ENCODE measurements at regions not wholly inside any gene's neighbourhood (a gene's known extent, or its start where the extent isn't known, plus 50 kb on each side); places are given as distances from the start of the nearest gene placed in this dataset.
"Not testable (repeated sequence)": the region's sequence is repeated elsewhere in the genome, so short reads cannot be mapped to it uniquely, and the experiment has no call there.

GRCh38 chr12:31791265-31791664 is 62.4 kb upstream of the AMN1 start:
- DNase-seq (ENCODE audit: low read depth in 1 of 2, low spot score in 2 of 2); H3K27ac ChIP-seq (ENCODE audit: low read depth, low read length); H3K4ac ChIP-seq (replicated peaks; ENCODE audit: insufficient read length, low read depth, low read length); H3K79me1 ChIP-seq (ENCODE audit: low read depth, low read length); H2BK20ac ChIP-seq (ENCODE audit: low read length); H2BK5ac ChIP-seq (ENCODE audit: low read depth, low read length); H3K79me2 ChIP-seq (ENCODE audit: control insufficient read depth in 1 of 2, insufficient read depth in 2 of 2, low read length in 2 of 2); H3K23ac ChIP-seq (ENCODE audit: insufficient read length); H2BK120ac ChIP-seq (replicated peaks; ENCODE audit: low read depth, low read length); H3K4me3 ChIP-seq (ENCODE audit: extremely low read depth in 1 of 4, insufficient read depth in 2 of 4, low read depth in 3 of 4, low read length in 4 of 4); H4K8ac ChIP-seq (ENCODE audit: extremely low read depth, insufficient read depth, low read length); H3K18ac ChIP-seq (ENCODE audit: extremely low read depth, low read length); H3K23me2 ChIP-seq (ENCODE audit: low read depth, low read length); H4K20me1 ChIP-seq (replicated peaks in 1 of 2; ENCODE audit: control insufficient read depth in 1 of 2, insufficient read depth in 2 of 2, low read length in 2 of 2); H2AK5ac ChIP-seq (ENCODE audit: low read depth, low read length); H3K4me1 ChIP-seq (replicated peaks in 1 of 4; ENCODE audit: control insufficient read depth in 3 of 4, insufficient read depth in 4 of 4, low read length in 3 of 4); FAIRE-seq; H3K9me3 ChIP-seq (ENCODE audit: insufficient read depth in 2 of 2, low read depth in 1 of 2, low read length in 1 of 2); H3K27me3 ChIP-seq (replicated peaks in 1 of 4; ENCODE audit: control insufficient read depth in 3 of 4, extremely low read depth in 1 of 4, insufficient read depth in 3 of 4, low read length in 3 of 4); H3K36me3 ChIP-seq (ENCODE audit: control insufficient read depth in 2 of 4, insufficient read depth in 4 of 4, low read length in 3 of 4); H4K5ac ChIP-seq (ENCODE audit: insufficient read length, low read depth, low read length); H3K4me2 ChIP-seq (ENCODE audit: insufficient read depth in 1 of 2, low read depth in 2 of 2, low read length in 2 of 2); H2BK12ac ChIP-seq (ENCODE audit: low read depth, low read length); H4K91ac ChIP-seq (replicated peaks; ENCODE audit: insufficient read length, low read length); H3K14ac ChIP-seq (ENCODE audit: insufficient read length); POLR2A ChIA-PET (ENCODE audit: partially characterized antibody); H3K56ac ChIP-seq (replicated peaks; ENCODE audit: insufficient read length, low read depth, low read length); H2BK15ac ChIP-seq (ENCODE audit: low read length); H2AFZ ChIP-seq (ENCODE audit: low read length); H3K9ac ChIP-seq (replicated peaks in 1 of 4; ENCODE audit: extremely low read depth in 1 of 4, low read depth in 3 of 4, low read length in 3 of 4): not testable (repeated sequence)
- WGBS, 2 experiments (ENCODE audit: extremely low coverage in 1 of 2, insufficient coverage in 1 of 2, insufficient read length in 1 of 2, insufficient replicate concordance in 2 of 2, low coverage in 1 of 2, low lambda C conversion rate in 2 of 2, missing lambda C conversion rate in 1 of 2) = 78% methylated on average over 3 of the region's 3 CpGs; no CpG with 5 or more reads in 1 of the 2 experiments
- CTCF ChIA-PET (ENCODE audit: partially characterized antibody) = interaction anchor here (0.6 kb wide), 1 partner anchor 11 kb away, joined by 3 read pairs; no protein-coding TSS in a partner anchor

Measured in H1 (cell line).